ENCODE measurements at regions not wholly inside any gene's neighbourhood (a gene's known extent, or its start where the extent isn't known, plus 50 kb on each side); places are given as distances from the start of the nearest gene placed in this dataset.

DNA sequence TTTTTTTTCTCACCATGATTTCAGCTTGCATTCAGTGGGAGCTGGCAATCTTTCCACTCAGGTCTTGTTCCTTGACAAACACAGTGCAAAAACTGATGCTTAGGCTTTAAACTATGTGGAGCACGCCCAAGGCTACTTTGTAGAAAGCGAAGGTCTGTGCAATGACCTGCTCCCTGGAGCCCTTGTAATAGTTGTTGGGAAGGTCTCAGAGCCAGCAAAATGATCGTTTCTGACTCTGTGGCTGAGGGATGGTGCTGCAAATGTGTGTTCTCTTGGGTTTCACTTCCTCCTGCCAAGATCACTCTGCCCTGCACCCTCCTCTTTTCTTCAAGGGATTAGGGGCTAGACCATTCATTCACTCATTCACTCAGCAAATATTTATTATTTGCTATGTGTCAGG, 249.7 kb upstream of the MAP3K1 start:
- TF ChIP-seq, protein P1, sequence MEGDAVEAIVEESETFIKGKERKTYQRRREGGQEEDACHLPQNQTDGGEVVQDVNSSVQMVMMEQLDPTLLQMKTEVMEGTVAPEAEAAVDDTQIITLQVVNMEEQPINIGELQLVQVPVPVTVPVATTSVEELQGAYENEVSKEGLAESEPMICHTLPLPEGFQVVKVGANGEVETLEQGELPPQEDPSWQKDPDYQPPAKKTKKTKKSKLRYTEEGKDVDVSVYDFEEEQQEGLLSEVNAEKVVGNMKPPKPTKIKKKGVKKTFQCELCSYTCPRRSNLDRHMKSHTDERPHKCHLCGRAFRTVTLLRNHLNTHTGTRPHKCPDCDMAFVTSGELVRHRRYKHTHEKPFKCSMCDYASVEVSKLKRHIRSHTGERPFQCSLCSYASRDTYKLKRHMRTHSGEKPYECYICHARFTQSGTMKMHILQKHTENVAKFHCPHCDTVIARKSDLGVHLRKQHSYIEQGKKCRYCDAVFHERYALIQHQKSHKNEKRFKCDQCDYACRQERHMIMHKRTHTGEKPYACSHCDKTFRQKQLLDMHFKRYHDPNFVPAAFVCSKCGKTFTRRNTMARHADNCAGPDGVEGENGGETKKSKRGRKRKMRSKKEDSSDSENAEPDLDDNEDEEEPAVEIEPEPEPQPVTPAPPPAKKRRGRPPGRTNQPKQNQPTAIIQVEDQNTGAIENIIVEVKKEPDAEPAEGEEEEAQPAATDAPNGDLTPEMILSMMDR (IDR thresholded peaks at IDR 0.05; ENCODE audit: poor library complexity), result no peak
- no peak for TF ChIP-seq EZH2phosphoT487 (IDR thresholded peaks at IDR 0.05; ENCODE audit: low read depth, severe bottlenecking, unreplicated experiment)
- no peak for TF ChIP-seq EZH2 (IDR thresholded peaks at IDR 0.05; ENCODE audit: borderline replicate concordance)
